ENCODE measurements at regions not wholly inside any gene's neighbourhood (a gene's known extent, or its start where the extent isn't known, plus 50 kb on each side); places are given as distances from the start of the nearest gene placed in this dataset.

DNA sequence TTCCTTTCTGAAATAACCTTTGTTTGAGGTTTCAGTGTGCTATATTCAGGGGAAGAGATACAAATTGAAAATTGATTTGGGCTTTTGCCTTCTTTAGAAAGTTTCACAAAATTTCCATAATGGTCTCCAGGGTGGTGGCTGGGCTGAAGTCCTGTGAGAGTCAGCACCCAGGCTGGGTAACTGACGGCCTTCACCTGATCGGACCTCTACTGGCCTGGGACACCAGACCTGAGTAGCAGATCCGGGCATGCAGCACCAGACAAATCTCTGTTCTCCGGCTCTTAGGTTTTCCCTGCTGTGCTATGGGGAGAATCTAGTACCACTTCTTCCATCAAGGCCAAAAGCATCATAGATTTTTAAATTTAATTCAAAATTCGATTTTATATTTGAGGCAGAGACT lies 133.0 kb upstream of the LMCD1 start:
- no peak for TF ChIP-seq CTCF (IDR thresholded peaks at IDR 0.05)
- ATAC-seq (no peak), DNase-seq (no peak)
- intact Hi-C loops (cut with DNase I): no loop called here
- no peak overlapping the region for H3K4me3 ChIP-seq
- H3K9me3 ChIP-seq: no peaks in the 10 kb centered on the region
- H3K36me3 ChIP-seq: no peaks in the 10 kb centered on the region
- no peaks in the 10 kb centered on the region for H3K4me1 ChIP-seq
- no peaks in the 10 kb centered on the region for H3K27me3 ChIP-seq (ENCODE audit: low read depth)
- H3K27ac ChIP-seq: no peak overlapping the region

GRCh38 chr3:8369638-8370037 lies 132.0 kb upstream of the LMCD1 start:
- ATAC-seq: no peak
- DNase-seq: no peak
- intact Hi-C loops (cut with DNase I): no loop called here
- H3K27ac ChIP-seq: no peak overlapping the region
- no peaks in the 10 kb centered on the region for H3K4me1 ChIP-seq
- H3K36me3 ChIP-seq: no peaks in the 10 kb centered on the region
- H3K9me3 ChIP-seq: no peaks in the 10 kb centered on the region
- H3K27me3 ChIP-seq (ENCODE audit: low read depth): no peaks in the 10 kb centered on the region
- H3K4me3 ChIP-seq: no peak overlapping the region
- TF ChIP-seq CTCF (IDR thresholded peaks at IDR 0.05): no peak

GRCh38 chr3:8371085-8371551 lies 130.5 kb upstream of the LMCD1 start:
- H3K36me3 ChIP-seq: no peaks in the 10 kb centered on the region
- TF ChIP-seq CTCF (IDR thresholded peaks at IDR 0.05): no peak
- no peaks in the 10 kb centered on the region for H3K27me3 ChIP-seq (ENCODE audit: low read depth)
- H3K9me3 ChIP-seq: no peaks in the 10 kb centered on the region
- DNase-seq: no peak
- intact Hi-C loops (cut with DNase I): no loop called here
- peak in 1 of 2 donors; percentile 55 for ATAC-seq
- no peak overlapping the region for H3K4me3 ChIP-seq
- no peaks in the 10 kb centered on the region for H3K4me1 ChIP-seq
- no peak overlapping the region for H3K27ac ChIP-seq

- no peaks in the 10 kb centered on the region for H3K36me3 ChIP-seq
- H3K27ac ChIP-seq: no peak overlapping the region
- H3K4me3 ChIP-seq: no peak overlapping the region
- DNase-seq (no peak), ATAC-seq (no peak)
- no peaks in the 10 kb centered on the region for H3K27me3 ChIP-seq (ENCODE audit: low read depth)
- intact Hi-C loops (cut with DNase I): no loop called here
- H3K9me3 ChIP-seq: no peaks in the 10 kb centered on the region
- no peaks in the 10 kb centered on the region for H3K4me1 ChIP-seq
- TF ChIP-seq CTCF (IDR thresholded peaks at IDR 0.05): no peak
These were observed 129.6 kb upstream of the LMCD1 start for GRCh38 chr3:8371960-8372463.

- no peak for TF ChIP-seq CTCF (IDR thresholded peaks at IDR 0.05)
- Histone ChIP-seq H3K9me3 (no peaks in the 10 kb centered on the region), H3K4me1 (no peaks in the 10 kb centered on the region), H3K27me3 (ENCODE audit: low read depth) (no peaks in the 10 kb centered on the region), H3K36me3 (no peaks in the 10 kb centered on the region), H3K27ac (no peak overlapping the region), H3K4me3 (no peak overlapping the region)
- DNase-seq (no peak), ATAC-seq (no peak)
- intact Hi-C loops (cut with DNase I): no loop called here
These were observed 120.5 kb upstream of the LMCD1 start for GRCh38 chr3:8380904-8381704.

All from lower lobe of right lung (tissue), 2 donors.